ENCODE measurements at regions not wholly inside any gene's neighbourhood (a gene's known extent, or its start where the extent isn't known, plus 50 kb on each side); places are given as distances from the start of the nearest gene placed in this dataset.

DNA sequence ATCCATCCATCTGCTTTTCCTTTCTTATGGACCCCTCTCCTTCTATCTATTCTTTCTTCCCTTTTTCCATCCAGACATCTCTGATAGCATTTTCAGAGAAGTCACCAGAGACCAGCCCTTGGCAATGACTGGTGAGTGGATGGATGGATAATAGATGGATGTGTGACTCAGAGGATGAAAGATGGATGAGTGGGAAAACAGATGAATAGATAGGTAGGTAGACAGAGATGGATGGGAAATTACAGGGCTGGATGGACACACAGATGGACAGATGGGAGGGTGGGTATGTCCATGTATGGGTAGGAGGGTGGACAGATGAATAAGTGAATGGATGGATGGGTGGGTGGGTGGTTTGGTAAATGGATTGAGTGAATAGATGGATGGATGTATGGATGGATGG lies 101.0 kb downstream of the LITAF start:
- H3K27ac ChIP-seq (ENCODE audit: insufficient read depth, low read depth, low read length), result peak overlapping the region; percentile 47
- ChIA-PET CTCF (no interaction called here), POLR2A (no interaction called here)

More for the DNA sequence above, 101.0 kb downstream of the LITAF start:
- no peaks in the 10 kb centered on the region for H3K9me1 ChIP-seq (replicated peaks; ENCODE audit: control insufficient read depth, extremely low read depth, insufficient read depth, low read length)
- no peak overlapping the region for H3K4me2 ChIP-seq (ENCODE audit: insufficient read depth, low read length)
- no peaks in the 10 kb centered on the region for H3K9me3 ChIP-seq (replicated peaks; ENCODE audit: control insufficient read depth, insufficient read depth, low read length)
- no peaks in the 10 kb centered on the region for H3K27me3 ChIP-seq (ENCODE audit: control insufficient read depth in 2 of 2, insufficient read depth in 2 of 2, low read length in 2 of 2)
- no peak overlapping the region for H3K4me3 ChIP-seq (replicated peaks in 1 of 3; ENCODE audit: insufficient read depth in 1 of 3, low read depth in 1 of 3, low read length in 3 of 3)
- no peak overlapping the region for H3K9ac ChIP-seq (replicated peaks; ENCODE audit: extremely low read depth, insufficient read depth, low read length)
- no peaks in the 10 kb centered on the region for H3K36me3 ChIP-seq (ENCODE audit: control insufficient read depth in 2 of 2, extremely low read depth in 1 of 2, insufficient read depth in 2 of 2, low read length in 2 of 2)
- TF ChIP-seq GATA2 (IDR thresholded peaks at IDR 0.05; ENCODE audit: insufficient read depth, insufficient read length, low read depth, low read length) (peak; percentile 56), FOS (IDR thresholded peaks at IDR 0.05; ENCODE audit: borderline replicate concordance, insufficient read depth, low read length) (peak; percentile 25), POLR2A (IDR thresholded peaks at IDR 0.05; ENCODE audit: low read depth, low read length) (no peak), MYC (IDR thresholded peaks at IDR 0.05; ENCODE audit: low read depth, low read length) (no peak), EZH2 (IDR thresholded peaks at IDR 0.05; ENCODE audit: borderline replicate concordance, low read depth, low read length, severe bottlenecking) (no peak), JUN (IDR thresholded peaks at IDR 0.05; ENCODE audit: borderline replicate concordance, insufficient read depth, insufficient read length, low read depth) (no peak), POLR2AphosphoS5 (IDR thresholded peaks at IDR 0.05; ENCODE audit: insufficient read depth, low read depth, low read length) (no peak)
- TF ChIP-seq, protein P1, sequence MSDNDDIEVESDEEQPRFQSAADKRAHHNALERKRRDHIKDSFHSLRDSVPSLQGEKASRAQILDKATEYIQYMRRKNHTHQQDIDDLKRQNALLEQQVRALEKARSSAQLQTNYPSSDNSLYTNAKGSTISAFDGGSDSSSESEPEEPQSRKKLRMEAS (IDR thresholded peaks at IDR 0.05; ENCODE audit: insufficient read depth, insufficient read length), result no peak
- TF ChIP-seq, protein P2, sequence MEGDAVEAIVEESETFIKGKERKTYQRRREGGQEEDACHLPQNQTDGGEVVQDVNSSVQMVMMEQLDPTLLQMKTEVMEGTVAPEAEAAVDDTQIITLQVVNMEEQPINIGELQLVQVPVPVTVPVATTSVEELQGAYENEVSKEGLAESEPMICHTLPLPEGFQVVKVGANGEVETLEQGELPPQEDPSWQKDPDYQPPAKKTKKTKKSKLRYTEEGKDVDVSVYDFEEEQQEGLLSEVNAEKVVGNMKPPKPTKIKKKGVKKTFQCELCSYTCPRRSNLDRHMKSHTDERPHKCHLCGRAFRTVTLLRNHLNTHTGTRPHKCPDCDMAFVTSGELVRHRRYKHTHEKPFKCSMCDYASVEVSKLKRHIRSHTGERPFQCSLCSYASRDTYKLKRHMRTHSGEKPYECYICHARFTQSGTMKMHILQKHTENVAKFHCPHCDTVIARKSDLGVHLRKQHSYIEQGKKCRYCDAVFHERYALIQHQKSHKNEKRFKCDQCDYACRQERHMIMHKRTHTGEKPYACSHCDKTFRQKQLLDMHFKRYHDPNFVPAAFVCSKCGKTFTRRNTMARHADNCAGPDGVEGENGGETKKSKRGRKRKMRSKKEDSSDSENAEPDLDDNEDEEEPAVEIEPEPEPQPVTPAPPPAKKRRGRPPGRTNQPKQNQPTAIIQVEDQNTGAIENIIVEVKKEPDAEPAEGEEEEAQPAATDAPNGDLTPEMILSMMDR (IDR thresholded peaks at IDR 0.05; ENCODE audit: extremely low read depth in 1 of 2, insufficient read depth in 1 of 2, low read depth in 1 of 2, low read length in 2 of 2), result no peak
- peaks cover 22% of the 10 kb centered on the region for H3K4me1 ChIP-seq (ENCODE audit: control insufficient read depth, extremely low read depth, insufficient read depth, low read length)
- no peaks in the 10 kb centered on the region for H3K79me2 ChIP-seq (ENCODE audit: control insufficient read depth, insufficient read depth, low read length)
- DNase-seq (ENCODE audit: low read depth, low spot score) (no peak), FAIRE-seq (no peak)
- intact Hi-C loops (cut with micrococcal nuclease), result loop anchor here (1.0 kb wide), 1 partner anchor 12 kb away; no protein-coding TSS in a partner anchor
- no peaks in the 10 kb centered on the region for H4K20me1 ChIP-seq (replicated peaks; ENCODE audit: control insufficient read depth, extremely low read depth, insufficient read depth, low read length)
- H2AFZ ChIP-seq (ENCODE audit: low read depth, low read length), result no peak overlapping the region
- dilution Hi-C loops (cut with MboI; ENCODE audit: extremely low pct_ligation_motif_present, low sequenced_read_pairs), result no loop called here
- BruUV-seq (replicated peaks), result no TSS peak
